ENCODE measurements at regions not wholly inside any gene's neighbourhood (a gene's known extent, or its start where the extent isn't known, plus 50 kb on each side); places are given as distances from the start of the nearest gene placed in this dataset.

GRCh38 chr11:122439866-122440810, 215.4 kb upstream of the UBASH3B start:
- Histone ChIP-seq H3K9me3 (no peaks in the 10 kb centered on the region), H3K4me3 (peak overlapping the region; percentile 26 to 47 (median 37)), H3K4me1 (peaks cover 0 to 7% (median 0%) of the 10 kb centered on the region in 3 donors), H3K27ac (no peak overlapping the region), H3K27me3 (no peaks in the 10 kb centered on the region), H3K36me3 (no peaks in the 10 kb centered on the region)
- no peak for TF ChIP-seq CTCF (IDR thresholded peaks at IDR 0.05)
- peak; percentile 83 to 89 (median 87) for ATAC-seq
- 6 to 9% methylated on average over 29 of the region's 29 CpGs for WGBS, 2 donors
- peak in 3 of 6 donors; percentile 22 to 40 (median 25) for DNase-seq
- intact Hi-C loops (cut with DNase I): no loop called here
- FAIRE-seq: no peak

GRCh38 chr11:122436188-122436555, 219.3 kb upstream of the UBASH3B start:
- peaks cover 0 to 4% (median 0%) of the 10 kb centered on the region in 3 donors for H3K4me1 ChIP-seq
- no peak overlapping the region for H3K27ac ChIP-seq
- DNase-seq (no peak), ATAC-seq (no peak), FAIRE-seq (no peak)
- H3K9me3 ChIP-seq: no peaks in the 10 kb centered on the region
- WGBS, 2 donors: 70 to 86% methylated on average over 3 of the region's 3 CpGs
- intact Hi-C loops (cut with DNase I): no loop called here
- no peak for TF ChIP-seq CTCF (IDR thresholded peaks at IDR 0.05)
- no peaks in the 10 kb centered on the region for H3K36me3 ChIP-seq
- H3K27me3 ChIP-seq: no peaks in the 10 kb centered on the region
- no peak overlapping the region for H3K4me3 ChIP-seq

GRCh38 chr11:122435540-122436187, 219.9 kb upstream of the UBASH3B start:
- no peak for TF ChIP-seq CTCF (IDR thresholded peaks at IDR 0.05)
- H3K27me3 ChIP-seq: no peaks in the 10 kb centered on the region
- WGBS, 2 donors: 83 to 90% methylated on average over 7 of the region's 7 CpGs
- no peaks in the 10 kb centered on the region for H3K4me1 ChIP-seq
- ATAC-seq (no peak), FAIRE-seq (no peak), DNase-seq (no peak)
- intact Hi-C loops (cut with DNase I): no loop called here
- no peaks in the 10 kb centered on the region for H3K36me3 ChIP-seq
- no peaks in the 10 kb centered on the region for H3K9me3 ChIP-seq
- no peak overlapping the region for H3K4me3 ChIP-seq
- H3K27ac ChIP-seq: no peak overlapping the region

DNA sequence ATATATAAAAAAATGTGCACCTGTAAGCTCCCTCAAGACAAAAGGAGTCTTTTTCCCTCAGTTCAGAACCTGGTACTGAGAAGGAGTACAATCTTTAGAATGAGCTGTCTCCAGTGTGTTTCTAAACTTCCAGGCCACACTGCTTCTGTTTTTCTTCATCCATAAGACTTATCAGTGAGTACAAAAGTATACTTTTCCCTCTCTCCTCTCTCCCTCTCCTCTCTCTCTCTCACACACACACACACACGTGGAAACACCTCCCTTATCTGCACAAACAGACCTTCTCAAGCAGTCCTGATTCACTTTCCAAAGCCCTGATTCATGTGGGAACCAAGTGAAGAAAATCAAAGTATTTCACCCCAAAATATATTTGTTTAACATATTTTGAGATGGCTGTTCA, 220.7 kb upstream of the UBASH3B start:
- 32 to 33% methylated on average over 1 of the region's 1 CpG for WGBS, 2 donors
- Histone ChIP-seq H3K9me3 (no peaks in the 10 kb centered on the region), H3K36me3 (no peaks in the 10 kb centered on the region), H3K27ac (no peak overlapping the region), H3K4me1 (no peaks in the 10 kb centered on the region), H3K4me3 (no peak overlapping the region), H3K27me3 (no peaks in the 10 kb centered on the region)
- FAIRE-seq: no peak
- no peak for ATAC-seq
- intact Hi-C loops (cut with DNase I): no loop called here
- no peak for DNase-seq
- no peak for TF ChIP-seq CTCF (IDR thresholded peaks at IDR 0.05)

DNA sequence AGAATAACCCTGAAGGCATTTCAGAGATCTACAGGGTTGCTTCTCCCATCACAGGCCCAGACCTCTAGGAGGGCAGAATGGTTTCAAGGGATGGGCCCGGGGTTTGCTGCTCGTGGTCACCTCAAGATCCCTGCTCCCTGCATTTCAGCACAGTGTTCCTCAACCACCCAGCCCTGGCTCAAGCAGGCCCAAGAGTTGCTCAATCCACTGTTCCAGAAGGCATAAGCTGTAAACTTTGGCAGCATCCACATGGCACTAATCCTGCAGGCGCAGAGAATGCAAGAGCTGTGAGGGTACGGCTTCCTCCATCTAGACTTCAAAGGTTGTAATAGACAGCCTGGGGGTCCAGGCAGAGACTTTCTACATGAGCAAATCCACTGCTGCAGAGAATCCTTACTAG, 225.0 kb upstream of the UBASH3B start:
- H3K4me3 ChIP-seq: no peak overlapping the region
- DNase-seq (no peak), FAIRE-seq (no peak), ATAC-seq (no peak)
- no peak for TF ChIP-seq CTCF (IDR thresholded peaks at IDR 0.05)
- H3K9me3 ChIP-seq: no peaks in the 10 kb centered on the region
- no peaks in the 10 kb centered on the region for H3K4me1 ChIP-seq
- no peak overlapping the region for H3K27ac ChIP-seq
- intact Hi-C loops (cut with DNase I): no loop called here
- H3K36me3 ChIP-seq: no peaks in the 10 kb centered on the region
- 94 to 95% methylated on average over 4 of the region's 4 CpGs for WGBS, 2 donors
- no peaks in the 10 kb centered on the region for H3K27me3 ChIP-seq
